EL (cell line): ENCODE measurements at regions not wholly inside any gene's neighbourhood (a gene's known extent, or its start where the extent isn't known, plus 50 kb on each side); places are given as distances from the start of the nearest gene placed in this dataset.

Experiments used
- DNase-seq: peaks from one replicate; pipeline ENCODE4 v3.0.0-alpha.2; 2016

DNA sequence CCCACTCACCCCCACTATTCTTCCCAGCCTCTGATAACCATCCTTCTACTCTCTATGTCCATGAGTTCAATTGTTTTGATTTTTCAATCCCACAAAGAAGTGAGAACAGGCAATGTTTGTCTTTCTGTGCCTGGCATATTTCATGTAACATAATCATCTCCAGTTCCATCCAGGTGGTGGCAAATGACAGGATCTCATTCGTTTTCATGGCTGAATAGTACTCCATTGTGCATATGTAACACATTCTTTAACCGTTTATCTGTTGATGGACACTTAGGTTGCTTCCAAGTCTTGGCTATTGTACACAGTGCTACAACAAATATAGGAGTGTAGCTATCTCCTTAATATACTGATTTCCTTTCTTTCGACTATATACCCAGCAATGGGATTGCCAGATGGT lies 169.3 kb upstream of the NFIA start:
- DNase-seq, result no peak

DNA sequence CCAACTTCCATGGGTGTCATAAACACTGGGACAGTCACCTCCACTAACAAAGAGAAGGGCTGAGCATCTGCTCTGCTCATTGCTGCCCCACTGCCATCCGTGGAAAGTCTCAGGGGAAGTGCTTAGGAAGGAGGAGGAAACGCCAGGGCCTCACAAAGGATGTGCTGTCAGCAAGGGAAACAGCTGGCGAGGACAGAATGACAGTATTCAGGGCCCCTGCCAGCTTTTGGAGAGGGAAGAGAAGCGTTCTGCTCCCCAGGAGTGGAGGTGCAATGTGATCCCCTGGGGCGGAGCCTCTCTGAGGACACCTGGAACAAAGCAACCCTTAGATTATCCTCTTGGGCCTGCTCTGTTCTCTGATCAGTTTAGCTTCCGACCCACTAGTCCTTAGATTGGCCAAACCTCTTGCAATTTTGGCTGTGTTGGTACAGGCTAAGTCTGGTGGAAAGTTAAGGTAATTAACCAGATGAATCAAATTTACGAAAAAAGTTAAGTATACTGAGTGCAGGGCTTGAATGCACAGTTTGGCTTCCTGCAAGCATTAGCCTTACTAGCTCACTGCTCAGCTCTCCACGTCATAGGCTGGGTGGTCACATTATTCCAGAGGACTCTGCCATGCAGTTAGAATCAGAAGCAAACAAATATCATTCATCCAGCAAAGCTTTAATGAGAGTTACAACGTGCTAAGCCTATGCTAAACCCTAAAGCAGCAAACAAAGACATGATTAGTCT lies 170.2 kb upstream of the NFIA start:
- DNase-seq, result no peak

DNA sequence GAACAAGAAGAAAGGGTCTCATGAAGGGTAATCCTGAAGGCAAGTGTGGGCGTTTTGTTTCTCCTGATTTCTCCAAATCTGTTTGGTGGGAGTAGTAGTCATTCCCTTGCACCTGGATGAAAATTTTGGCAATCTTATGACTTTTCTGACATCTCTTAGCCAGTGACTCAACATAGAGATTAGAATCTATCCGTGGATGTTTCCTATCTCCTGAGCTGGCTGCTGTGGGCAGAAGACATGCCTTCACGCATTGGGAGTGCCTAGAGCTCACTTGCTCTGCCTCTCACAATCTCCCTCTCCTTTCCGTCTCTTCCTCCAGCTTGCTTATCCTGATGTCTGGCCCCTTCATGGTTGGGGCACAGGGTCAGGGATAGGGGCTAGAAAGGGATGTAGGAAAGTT lies 174.2 kb upstream of the NFIA start:
- DNase-seq, result no peak

DNA sequence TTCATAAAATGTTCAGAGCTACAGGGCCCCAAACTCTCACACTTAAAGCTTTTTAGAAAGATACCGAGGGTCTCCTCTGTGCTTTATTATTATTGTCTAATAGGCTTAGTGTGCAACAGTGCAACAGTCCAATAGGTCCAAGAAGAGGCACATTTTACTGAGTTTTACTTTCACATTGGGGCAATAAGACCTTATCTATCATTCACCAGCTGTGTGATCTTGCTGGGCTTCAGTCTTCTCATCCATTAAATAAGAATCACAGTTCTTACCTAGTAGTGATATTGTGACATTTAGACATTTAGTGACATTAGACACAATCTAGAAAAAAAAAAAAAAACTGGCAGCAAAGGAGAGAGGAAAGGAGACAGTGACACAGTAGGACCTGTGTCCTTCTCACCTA lies 175.8 kb upstream of the NFIA start:
- DNase-seq, result no peak

DNA sequence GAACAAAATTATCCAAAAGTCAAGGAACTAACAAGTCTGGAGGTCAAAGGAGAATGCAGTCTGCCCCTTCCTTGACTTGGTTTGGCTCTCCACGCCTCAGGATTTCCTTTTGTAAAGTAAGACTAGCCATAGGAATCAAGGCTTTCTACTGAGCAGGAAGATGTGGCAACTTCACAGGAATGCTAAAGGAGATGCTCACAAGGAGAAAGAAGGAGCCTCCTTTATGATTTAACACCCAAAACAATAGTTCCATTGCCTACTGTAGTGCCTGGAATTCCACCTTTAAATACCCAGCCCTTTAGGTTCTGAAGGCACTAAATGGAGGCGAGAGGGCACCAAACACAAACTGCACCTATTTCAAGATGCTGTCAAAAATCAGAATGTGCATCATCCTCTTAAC lies 176.3 kb upstream of the NFIA start:
- DNase-seq, result no peak

DNA sequence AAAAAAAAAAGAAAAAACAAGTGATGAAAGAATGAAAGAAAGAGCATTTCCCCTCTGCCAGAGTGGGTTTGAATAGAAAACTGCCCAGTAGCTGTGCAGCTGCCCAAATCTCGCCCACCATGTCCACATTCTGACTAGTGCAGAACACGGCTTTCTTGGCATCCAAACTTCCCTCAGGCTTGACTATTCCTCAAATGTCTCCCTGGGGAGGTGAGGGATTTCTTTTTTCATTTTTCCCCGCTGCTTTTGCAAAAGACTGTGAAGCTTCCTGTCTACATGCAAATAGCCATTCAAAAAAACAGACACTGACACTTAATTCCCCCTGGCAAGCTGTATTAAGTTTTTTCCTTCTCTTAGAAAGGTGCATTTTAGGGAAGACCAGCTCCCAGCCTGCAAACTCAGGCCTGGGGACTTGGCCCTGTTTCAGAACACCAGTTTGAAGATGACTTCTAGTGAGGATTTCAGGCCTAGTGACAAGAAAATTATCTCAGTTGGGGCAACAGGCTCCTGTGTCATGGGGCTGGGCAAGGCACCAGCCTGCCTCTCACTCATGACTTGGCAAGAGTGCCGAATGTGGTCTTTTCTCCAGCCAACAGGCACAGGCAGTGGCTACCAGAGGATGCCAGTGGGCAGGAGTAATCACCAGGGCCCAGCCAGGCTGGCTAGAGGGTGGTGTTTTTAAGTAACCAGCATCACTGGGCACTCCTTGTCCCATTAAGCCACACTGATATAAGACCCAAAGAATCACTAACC lies 178.1 kb upstream of the NFIA start:
- DNase-seq, result no peak

DNA sequence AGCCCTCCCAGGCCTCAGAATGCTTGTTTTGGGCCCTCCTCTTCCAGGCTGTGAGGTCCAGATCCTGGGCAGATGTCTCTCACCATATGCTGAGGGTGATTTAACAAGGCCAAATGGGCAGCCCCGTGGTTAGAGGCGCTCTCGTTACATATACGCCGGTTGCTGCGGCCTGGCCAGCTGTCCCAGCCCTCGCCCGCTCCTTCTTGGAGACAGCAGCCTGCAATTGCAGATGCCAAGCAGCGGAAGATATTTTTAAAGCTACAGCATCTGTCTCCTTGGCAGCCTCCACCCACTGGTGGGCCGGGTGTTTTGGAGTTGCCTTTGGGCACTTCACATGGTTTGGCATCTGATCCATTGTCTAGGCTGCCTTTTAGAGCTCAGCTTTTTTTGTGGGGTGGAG lies 178.8 kb upstream of the NFIA start:
- DNase-seq, result no peak

DNA sequence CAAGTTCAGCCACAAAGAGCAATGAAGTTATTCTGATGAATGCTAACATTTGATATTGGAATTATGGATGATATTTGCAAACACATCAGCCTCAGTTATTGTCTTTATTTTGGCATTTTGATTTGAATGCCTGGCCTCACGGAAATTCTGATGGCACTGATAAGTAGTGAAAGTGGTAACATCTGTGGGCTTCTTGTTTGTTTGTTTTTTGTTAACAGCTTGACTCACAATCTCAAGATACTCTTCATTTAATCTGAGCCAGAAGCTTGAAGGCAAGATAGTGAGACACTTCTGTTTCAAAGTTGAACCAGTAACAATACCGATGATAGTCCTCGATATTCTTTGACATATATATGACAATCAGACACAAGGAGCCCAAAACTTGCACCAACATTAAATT lies 182.9 kb upstream of the NFIA start:
- DNase-seq, result no peak

DNA sequence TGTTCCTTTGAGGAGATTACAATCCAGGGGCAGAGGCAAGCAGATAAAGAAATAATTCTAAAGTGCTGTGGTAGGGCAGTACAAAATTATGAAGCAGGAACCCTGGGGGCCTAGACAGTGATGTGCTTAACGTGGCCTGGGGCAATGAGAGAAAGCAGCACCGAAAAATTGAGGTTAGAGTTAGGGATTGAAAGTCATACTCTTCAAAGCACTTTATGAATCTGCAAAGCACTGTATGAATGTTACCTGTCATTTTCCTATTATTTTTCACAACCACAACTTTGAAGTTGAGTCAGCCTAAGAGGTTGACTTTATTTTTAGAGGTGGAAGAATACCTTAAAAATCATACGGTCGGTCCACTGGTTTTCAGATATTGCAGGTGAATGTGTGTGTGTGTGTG lies 183.4 kb upstream of the NFIA start:
- no peak for DNase-seq

DNA sequence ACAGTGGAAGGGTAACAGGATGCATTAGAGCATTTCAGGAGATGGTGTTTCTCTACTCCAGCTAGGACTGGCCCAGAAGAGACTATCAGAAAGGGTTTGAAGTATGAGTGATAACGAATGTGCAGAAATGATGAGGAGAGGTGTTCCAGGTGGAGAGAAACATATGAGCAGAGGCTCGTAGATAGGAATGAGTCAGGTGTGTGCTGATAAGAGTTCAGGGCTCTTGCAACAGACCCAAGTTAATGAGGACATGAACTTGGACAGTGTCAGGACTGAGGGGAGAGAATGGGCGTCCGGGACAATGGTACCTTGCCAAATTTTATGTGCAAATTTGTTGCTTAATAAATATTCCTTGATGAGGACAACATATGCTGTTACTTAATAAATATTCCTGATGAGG lies 183.9 kb upstream of the NFIA start:
- DNase-seq, result no peak

DNA sequence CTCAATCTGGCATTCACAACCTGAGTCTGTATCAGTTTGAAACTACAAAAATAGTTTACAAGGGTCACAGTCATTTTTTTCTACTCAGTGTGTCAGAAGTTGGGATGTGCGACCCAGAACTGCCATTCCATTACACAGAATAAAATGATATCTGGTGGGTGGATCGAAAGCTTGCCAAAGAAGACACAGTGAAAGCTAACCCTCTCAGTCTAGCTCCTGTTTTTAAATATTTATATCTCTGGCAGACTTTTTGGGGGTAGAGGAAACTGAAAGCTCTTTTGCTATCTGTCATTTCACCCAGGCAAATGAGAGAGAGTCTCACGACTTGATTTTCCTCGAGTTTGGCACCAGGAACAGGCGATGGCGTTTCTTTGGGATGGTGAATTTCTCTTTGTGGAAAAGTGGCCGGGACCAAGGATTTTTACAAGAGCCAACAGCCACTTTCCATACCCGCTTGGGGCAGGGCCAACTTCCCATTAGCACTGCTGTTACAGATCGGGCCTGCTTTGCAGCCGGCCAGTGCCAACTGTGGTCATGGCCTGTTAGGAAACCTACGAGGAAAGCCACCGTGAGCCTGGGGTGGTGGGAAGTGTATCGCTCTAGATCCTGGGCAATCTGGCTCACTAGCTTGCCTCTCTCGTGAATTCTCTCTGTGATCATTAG lies 185.5 kb upstream of the NFIA start:
- no peak for DNase-seq

DNA sequence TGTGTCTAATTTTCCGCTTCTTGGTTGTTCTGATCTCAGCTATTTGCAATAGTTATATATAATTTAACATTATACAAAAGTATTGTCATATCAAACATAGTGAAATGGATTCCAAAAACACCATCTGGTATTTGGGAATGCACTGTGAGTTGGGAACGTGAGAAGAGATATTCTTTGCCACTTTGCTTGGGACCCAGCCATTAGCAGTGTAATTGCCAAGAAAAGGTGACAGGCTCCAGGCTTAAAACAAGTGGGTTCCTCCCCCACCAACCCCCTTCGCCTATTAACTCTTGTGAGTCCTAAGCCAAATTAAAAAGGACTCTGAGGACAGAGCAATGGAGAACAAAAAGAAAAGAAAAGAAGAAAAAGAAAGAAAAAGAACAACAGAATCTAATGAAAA lies 186.7 kb upstream of the NFIA start:
- DNase-seq, result no peak

DNA sequence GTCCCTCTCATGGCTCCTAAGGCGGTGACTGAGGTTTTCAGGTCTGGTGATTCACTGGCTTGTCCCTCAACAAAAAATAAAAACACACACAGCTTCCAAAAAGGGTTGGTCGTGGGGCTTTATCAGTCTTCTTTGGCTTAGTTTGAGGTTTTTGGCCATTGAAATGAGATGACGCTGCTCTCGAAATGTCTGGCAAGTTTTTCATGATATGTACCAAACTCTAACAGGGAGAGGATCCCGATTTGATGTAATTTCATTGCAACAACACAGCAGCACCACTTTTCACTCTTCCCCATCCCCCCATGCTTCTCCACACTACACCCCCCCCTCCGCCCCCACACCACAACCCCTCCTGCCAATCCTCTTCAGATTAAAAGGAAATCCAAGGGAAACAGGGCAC lies 187.1 kb upstream of the NFIA start:
- no peak for DNase-seq

DNA sequence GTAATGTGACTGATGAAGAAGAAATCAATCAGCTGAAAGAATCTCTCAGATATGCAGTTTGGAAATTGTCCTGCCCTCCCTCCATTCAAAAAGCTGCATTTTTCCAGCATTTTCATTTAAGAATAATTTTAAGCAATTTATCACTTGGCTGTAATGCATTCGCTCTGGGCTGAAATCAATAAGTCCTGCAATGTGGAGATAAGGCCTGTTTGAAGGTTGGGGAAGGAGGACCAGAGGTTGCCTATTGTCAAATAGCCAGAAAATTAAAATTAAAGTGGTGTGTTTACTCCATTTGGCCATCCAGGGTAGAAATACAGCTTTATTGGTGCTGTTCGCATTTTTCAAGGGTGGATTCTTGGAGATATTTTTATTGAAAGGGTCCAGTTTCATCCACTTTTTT lies 187.6 kb upstream of the NFIA start:
- no peak for DNase-seq

DNA sequence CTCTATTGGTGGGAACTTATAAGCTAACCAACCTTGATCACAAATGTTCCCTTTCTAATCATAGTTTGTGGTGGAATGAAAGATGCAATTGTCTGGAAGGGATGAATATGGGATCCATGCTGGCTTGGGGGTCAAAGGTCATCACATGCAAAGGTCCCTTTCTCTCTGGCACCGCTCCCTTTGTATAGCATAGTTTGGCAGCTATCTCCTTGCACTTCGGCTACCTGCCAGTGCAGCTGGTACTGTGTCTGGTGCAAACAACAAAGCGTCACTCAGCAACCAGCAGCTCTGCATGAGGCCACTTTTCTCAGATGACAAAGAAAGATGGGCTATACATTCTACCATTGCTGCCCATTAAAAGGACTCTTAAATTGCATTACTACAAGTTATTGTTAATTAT lies 188.2 kb upstream of the NFIA start:
- no peak for DNase-seq

DNA sequence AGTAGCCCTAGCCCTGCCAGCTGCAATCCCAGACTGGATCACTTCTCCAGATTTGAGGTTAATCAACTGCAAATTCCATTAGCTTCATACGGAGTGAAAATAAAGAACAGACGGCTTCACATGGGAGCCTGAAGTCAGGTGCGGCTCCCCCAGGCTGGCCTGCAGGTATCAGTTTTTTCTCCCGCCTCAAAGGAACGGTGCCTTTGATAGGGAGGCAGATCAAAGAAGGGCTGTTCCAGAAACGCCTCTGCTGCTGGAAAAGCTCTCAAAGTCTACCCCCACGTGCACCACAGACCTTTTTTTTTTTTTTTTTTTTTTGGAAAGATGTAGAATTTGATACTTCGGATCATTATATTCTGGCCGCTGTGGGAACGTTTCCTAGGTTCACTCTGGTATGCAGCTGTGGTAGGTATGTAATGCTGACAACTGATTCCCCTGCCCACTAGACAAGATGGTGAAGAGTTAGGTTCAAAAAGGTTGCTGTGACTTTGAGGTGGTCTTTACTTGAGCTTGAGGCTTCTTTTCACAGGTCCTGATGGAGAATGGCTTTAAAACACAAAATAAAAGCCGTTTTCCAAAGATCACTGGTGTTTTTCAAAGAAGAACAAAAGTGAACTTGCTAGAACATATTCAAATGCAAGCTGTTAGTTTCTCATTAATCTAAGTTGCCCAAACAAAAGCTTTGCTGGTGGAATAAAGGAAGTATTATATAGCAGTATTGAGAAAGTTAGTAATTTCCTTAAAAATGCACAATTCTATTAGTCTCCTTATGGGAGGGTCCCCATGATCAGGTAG lies 189.0 kb upstream of the NFIA start:
- DNase-seq, result no peak

DNA sequence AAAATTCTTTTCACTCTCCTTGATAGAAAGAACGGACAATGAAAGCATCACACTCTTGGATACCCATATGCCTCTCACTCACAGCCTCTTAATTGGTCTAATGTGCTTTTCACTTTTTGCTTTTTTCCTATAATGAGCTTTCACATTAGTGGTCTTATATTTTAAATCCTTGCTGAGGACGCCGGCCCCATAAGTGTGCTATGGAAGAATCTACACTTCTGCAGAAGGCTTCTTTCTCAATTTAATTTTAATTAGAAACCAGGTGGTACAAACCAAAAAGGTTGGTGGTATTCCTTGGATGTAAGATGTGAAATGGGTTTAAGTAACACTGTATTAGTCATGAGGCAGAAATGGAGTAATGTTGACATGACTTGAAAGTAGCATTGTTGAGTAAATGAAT lies 190.6 kb upstream of the NFIA start:
- no peak for DNase-seq

DNA sequence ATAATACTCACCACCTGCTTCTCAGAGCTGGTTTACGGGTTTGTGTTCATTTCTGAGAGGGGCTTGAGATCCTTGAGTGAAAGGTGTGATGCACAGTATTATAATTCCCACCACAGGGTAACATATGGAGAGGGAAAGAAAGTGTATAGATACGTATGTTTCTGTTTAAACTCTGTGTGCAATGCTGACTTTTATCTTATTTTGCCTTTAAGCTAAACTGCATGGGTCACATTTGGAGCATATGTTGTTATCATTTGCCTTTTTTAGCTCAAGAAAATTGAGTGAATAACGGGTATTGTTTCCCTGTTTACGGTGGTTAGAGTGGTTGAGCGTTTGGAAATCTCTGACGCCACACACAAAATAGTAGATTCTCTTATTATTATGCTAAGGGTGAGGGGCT lies 191.1 kb upstream of the NFIA start:
- DNase-seq, result no peak

DNA sequence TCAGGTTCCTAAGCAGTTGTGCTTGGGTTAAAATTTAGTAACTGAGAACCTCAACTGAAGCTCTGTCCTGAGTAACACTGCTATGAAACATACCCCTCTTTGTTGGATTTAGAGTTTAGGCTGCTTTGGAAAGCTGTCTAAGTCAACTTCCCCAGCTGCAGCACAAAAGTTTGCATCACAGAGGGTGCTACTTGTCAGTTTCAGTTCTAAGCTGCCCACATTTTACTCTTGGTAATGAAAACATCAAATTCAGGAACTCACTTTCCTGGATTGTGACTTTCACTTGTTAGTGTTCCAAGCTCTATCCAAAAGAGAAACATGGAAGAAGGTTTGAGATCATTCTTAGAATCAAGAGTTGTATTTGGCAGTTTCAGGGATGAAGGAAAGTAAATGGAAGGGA lies 191.7 kb upstream of the NFIA start:
- DNase-seq, result no peak

DNA sequence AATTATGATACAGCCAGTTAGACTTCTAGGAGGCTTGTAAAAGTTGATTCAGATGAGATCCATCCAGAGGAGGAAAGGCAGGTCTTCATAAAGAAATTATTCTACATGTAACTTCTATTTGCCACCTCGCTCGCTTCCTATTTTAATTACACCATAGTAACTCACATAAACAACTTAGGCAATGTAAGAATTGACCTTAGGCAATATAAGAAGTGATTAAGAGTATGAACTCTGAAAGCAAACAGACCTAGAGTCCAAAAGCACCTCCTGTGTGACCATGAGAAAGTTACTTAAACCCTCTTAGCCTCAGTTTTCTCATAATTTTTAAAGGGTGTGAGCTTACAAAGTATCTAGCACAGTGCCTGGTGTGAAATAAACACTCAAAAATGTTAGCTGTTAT lies 192.7 kb upstream of the NFIA start:
- no peak for DNase-seq

DNA sequence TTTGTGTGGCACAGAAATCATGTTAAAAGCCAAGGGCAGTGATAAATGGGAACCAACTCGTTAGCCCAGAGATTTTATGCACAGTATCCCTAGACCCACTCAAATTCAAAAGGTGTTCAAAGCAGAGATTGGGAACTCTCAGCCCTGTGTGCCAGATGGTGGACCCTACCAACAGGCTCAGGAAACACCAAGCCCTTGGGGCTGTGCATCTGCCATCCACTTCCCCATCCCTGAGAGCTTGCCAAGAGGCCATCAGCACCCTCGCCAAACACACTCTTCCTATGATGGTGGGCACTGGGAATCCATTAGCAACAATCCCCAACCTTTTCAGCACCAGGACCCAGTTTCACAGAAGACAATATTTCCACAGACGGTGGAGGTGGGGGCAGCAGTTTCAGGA lies 194.2 kb upstream of the NFIA start:
- DNase-seq, result no peak

DNA sequence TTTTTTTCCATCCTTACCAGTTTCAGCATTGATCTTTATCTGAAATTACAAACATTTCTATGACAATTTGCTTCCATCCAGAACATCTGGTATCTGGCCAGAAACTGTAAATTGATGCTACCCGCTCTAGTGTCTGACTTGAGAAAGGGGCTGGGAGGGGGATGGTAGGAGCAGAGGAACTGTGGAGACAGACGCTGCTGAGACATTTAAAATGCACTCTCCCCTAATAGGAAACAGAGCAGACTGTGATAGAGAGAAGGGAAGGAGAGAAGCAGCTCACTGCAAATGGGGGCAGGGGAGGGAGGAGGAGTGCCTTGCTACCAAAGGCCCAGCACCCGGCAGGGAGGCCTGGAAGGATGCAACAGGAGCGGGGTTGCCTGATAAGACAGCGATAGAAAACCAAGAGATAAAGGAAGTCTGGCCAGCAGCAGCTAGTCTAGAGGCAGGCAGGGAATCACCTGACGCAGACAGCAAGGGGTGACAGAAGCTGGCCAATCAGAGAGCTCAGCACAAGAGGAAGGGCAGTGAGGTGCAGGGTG lies 195.5 kb upstream of the NFIA start:
- DNase-seq, result no peak

DNA sequence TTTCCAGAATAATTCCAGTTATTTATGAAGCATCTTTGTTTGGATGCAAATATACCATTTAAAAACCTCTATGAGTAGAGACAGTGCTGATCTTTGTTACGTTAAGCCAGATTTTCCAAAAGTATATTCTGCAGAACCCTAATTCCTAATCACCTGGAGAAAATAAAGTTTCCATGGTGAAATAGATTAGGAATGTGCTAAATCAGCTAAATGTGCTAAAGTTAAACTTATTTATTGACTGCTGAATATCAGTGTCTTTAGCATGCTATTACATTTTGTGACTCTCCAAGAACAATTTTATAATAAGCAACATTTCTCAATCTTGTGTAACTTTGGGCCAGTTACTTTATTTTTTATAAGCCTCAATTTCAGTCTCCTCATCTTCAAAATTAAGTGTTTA lies 196.3 kb upstream of the NFIA start:
- no peak for DNase-seq
